K562 (cell line): ENCODE measurements at regions not wholly inside any gene's neighbourhood (a gene's known extent, or its start where the extent isn't known, plus 50 kb on each side); places are given as distances from the start of the nearest gene placed in this dataset.

Source experiments
- ATAC-seq: fragments of 200-7000 bp; cut with Tn5 transposase; 3 replicates; pipeline ENCODE4 v1.9.1; 2020; ENCODE audit warnings: moderate library complexity
- BruUV-seq: library from RNA; stranded (reverse); fragments of 400-500 nt; replicated peaks from 2 replicates; lab custom pipeline; 2021; lab: Mats Ljungman, UMichigan
- CTCF ChIA-PET: fragments of 300-600 bp; formaldehyde crosslinking; extraction: SDS; loops from one replicate; lab custom pipeline; 2021; ENCODE audit warnings: low intra/inter-chr PET ratio; lab: Yijun Ruan, JAX
- POLR2A ChIA-PET: fragments of 300-600, 350-650 bp; sonication (Branson Sonifier 250); formaldehyde crosslinking; extraction: SDS; loops from one replicate; lab custom pipeline; 2021; ENCODE audit warnings: antibody characterized with exemption, inconsistent platforms; lab: Yijun Ruan, JAX
- DNase-seq, 4 experiments: peaks; one replicate each; pipeline versions ENCODE4 v3.0.0 to v3.0.0-alpha.2; 2011 to 2018; ENCODE audit warnings: low spot score in 3 of 4, mixed read lengths in 3 of 4; ENCODE audit errors: extremely low read depth in 1 of 4
- FAIRE-seq: peaks from 2 replicates; lab custom pipeline; 2011; peaks lifted over from hg19 to GRCh38; lab: Jason Lieb, UNC
- H2AFZ ChIP-seq: 2 replicates; pipeline ENCODE4 v1.6.0; 2011; ENCODE audit warnings: low read depth, low read length, control low read depth, inconsistent platforms
- H3K27ac ChIP-seq: fragments of 200-600 bp; 3 replicates; pipeline ENCODE4 v1.8.0; 2011; ENCODE audit warnings: low read depth, mild to moderate bottlenecking, control low read depth, inconsistent platforms, low read length, moderate library complexity, mixed read lengths; ENCODE audit errors: extremely low read depth
- H3K27me3 ChIP-seq, 2 experiments: fragments of 300-600 bp in 1 of 2; 2 replicates in 1 of 2; 3 replicates in 1 of 2; pipeline versions ENCODE4 v1.6.0 to v1.8.0; 2011; ENCODE audit warnings: inconsistent platforms in 2 of 2, low read length in 2 of 2, mild to moderate bottlenecking in 1 of 2, mixed read lengths in 1 of 2, moderate library complexity in 1 of 2; ENCODE audit not compliant: control insufficient read depth in 2 of 2, insufficient read depth in 2 of 2
- H3K36me3 ChIP-seq: fragments of 300-600 bp; 3 replicates; pipeline ENCODE4 v1.8.0; 2011; ENCODE audit warnings: mild to moderate bottlenecking, low read length, inconsistent platforms; ENCODE audit not compliant: control insufficient read depth, insufficient read depth
- H3K4me1 ChIP-seq, 2 experiments: fragments of 200-600 bp in 1 of 2; replicated peaks in 1 of 2; 2 replicates in 1 of 2; 3 replicates in 1 of 2; pipeline versions ENCODE4 v1.5.1 to v1.8.0; 2011; ENCODE audit warnings: inconsistent platforms in 2 of 2, low read length in 2 of 2, mild to moderate bottlenecking in 1 of 2, mixed read lengths in 1 of 2, moderate library complexity in 1 of 2; ENCODE audit not compliant: control insufficient read depth in 2 of 2, insufficient read depth in 2 of 2
- H3K4me2 ChIP-seq: 2 replicates; pipeline ENCODE4 v1.6.1; 2011; ENCODE audit warnings: low read length, control low read depth, inconsistent platforms, mixed read lengths; ENCODE audit not compliant: insufficient read depth
- H3K4me3 ChIP-seq: fragments of 200-600 bp; sonication (generic), shearing (Covaris generic); 2 replicates; pipeline ENCODE4 v1.5.1; 2016; ENCODE audit warnings: control low read depth, inconsistent platforms
- H3K79me2 ChIP-seq: fragments of 200-600 bp; 3 replicates; pipeline ENCODE4 v1.8.0; 2011; ENCODE audit warnings: low read length, inconsistent platforms; ENCODE audit not compliant: control insufficient read depth, insufficient read depth
- H3K9ac ChIP-seq, 2 experiments: 2 replicates each; pipeline versions ENCODE4 v1.6.0 to v1.6.1; 2011; ENCODE audit warnings: low read depth in 2 of 2, low read length in 2 of 2, control low read depth in 1 of 2, inconsistent platforms in 1 of 2, mild to moderate bottlenecking in 1 of 2, mixed read lengths in 1 of 2; ENCODE audit not compliant: insufficient read depth in 1 of 2
- H3K9me1 ChIP-seq: one replicate; pipeline ENCODE4 v1.6.0; 2011; ENCODE audit warnings: inconsistent platforms, mild to moderate bottlenecking, low read length, moderate library complexity; ENCODE audit not compliant: control insufficient read depth, insufficient read depth
- H3K9me3 ChIP-seq: replicated peaks from 2 replicates; pipeline ENCODE4 v1.5.1; 2011; ENCODE audit warnings: low read depth, low read length, inconsistent platforms; ENCODE audit not compliant: control insufficient read depth, insufficient read depth
- H4K20me1 ChIP-seq: replicated peaks from 2 replicates; pipeline ENCODE4 v1.6.1; 2011; ENCODE audit warnings: low read length, inconsistent platforms, mixed read lengths; ENCODE audit not compliant: control insufficient read depth, insufficient read depth
- CBX5 ChIP-seq: IDR thresholded peaks from 2 replicates; pipeline ENCODE4 v1.6.1; 2014; ENCODE audit warnings: low read depth, borderline replicate concordance
- KDM2B ChIP-seq: fragments of 250-450 bp; sonication (Bioruptor Pico); IDR thresholded peaks from 2 replicates; pipeline ENCODE4 v1.8.0; 2021; ENCODE audit warnings: mild to moderate bottlenecking, moderate library complexity
- MAZ ChIP-seq, 2 experiments: fragments of 450-650 bp in 1 of 2; sonication (generic) in 1 of 2; formaldehyde crosslinking; IDR thresholded peaks in 1 of 2; conservative IDR thresholded peaks in 1 of 2; 2 replicates each; pipeline versions ENCODE4 v1.4.0 to v1.5.0; 2020; ENCODE audit warnings: mild to moderate bottlenecking in 1 of 2, missing genetic modification reagents in 1 of 2
- PPARD ChIP-seq: fragments of 250-450 bp; sonication (Bioruptor Pico); IDR thresholded peaks from 2 replicates; pipeline ENCODE4 v1.8.0; 2022; ENCODE audit warnings: inconsistent platforms, mild to moderate bottlenecking, moderate library complexity
- SRSF7 ChIP-seq: fragments of 200-400 bp; formaldehyde crosslinking; optimal IDR thresholded peaks from 2 replicates; pipeline ENCODE3; 2017; ENCODE audit warnings: mild to moderate bottlenecking, low read depth, low read length
- ZNF146 ChIP-seq: IDR thresholded peaks from one replicate; pipeline ENCODE4 v1.6.1; 2018; ENCODE audit warnings: missing compliant biosample characterization; ENCODE audit not compliant: unreplicated experiment
- ZNF197 ChIP-seq: fragments of 200-800 bp; sonication (Bioruptor generic); IDR thresholded peaks from 2 replicates; pipeline ENCODE4 v1.6.1; 2016; ENCODE audit warnings: low read depth, missing genetic modification characterization, missing compliant biosample characterization
- WGBS: fragments of 100-300 bp; shearing (Covaris generic); methylation state at CpG from one replicate; pipeline ENCODE4 v1.1.6; 2016; ENCODE audit warnings: low coverage, mixed read lengths; ENCODE audit not compliant: insufficient coverage; ENCODE audit errors: missing lambda C conversion rate; 5-methylcytosine and 5-hydroxymethylcytosine counted together
- in situ Hi-C: fragments of 300-500 bp; cut with MboI; formaldehyde crosslinking; loops from 4 replicates; pipeline ENCODE4 v1.15.0; 2018; ENCODE audit warnings: inconsistent platforms, mixed read lengths
- intact Hi-C: fragments of 100-400 bp; cut with micrococcal nuclease; formaldehyde crosslinking; loops from 2 replicates; pipeline ENCODE4 v1.14.2; 2022
- TF ChIP-seq, protein P1 (sequence below), 2 experiments: fragments of 450-650 bp in 1 of 2; sonication (generic) in 1 of 2; formaldehyde crosslinking in 1 of 2; IDR thresholded peaks in 1 of 2; conservative IDR thresholded peaks in 1 of 2; 2 replicates each; pipeline versions ENCODE4 v1.6.1 to v1.8.1; 2016 to 2023; ENCODE audit warnings: mild to moderate bottlenecking in 2 of 2, moderate library complexity in 2 of 2, inconsistent platforms in 1 of 2, missing genetic modification reagents in 1 of 2
- TF ChIP-seq, protein P2 (sequence below): fragments of 250-450 bp; sonication (Bioruptor Pico); IDR thresholded peaks from 2 replicates; pipeline ENCODE4 v1.8.0; 2022; ENCODE audit warnings: inconsistent platforms, mild to moderate bottlenecking, moderate library complexity, borderline replicate concordance
- TF ChIP-seq, protein P3 (sequence below): fragments of 250-450 bp; sonication (Bioruptor Pico); IDR thresholded peaks from 2 replicates; pipeline ENCODE4 v1.8.0; 2022; ENCODE audit warnings: moderate library complexity, mild to moderate bottlenecking, inconsistent platforms

DNA sequence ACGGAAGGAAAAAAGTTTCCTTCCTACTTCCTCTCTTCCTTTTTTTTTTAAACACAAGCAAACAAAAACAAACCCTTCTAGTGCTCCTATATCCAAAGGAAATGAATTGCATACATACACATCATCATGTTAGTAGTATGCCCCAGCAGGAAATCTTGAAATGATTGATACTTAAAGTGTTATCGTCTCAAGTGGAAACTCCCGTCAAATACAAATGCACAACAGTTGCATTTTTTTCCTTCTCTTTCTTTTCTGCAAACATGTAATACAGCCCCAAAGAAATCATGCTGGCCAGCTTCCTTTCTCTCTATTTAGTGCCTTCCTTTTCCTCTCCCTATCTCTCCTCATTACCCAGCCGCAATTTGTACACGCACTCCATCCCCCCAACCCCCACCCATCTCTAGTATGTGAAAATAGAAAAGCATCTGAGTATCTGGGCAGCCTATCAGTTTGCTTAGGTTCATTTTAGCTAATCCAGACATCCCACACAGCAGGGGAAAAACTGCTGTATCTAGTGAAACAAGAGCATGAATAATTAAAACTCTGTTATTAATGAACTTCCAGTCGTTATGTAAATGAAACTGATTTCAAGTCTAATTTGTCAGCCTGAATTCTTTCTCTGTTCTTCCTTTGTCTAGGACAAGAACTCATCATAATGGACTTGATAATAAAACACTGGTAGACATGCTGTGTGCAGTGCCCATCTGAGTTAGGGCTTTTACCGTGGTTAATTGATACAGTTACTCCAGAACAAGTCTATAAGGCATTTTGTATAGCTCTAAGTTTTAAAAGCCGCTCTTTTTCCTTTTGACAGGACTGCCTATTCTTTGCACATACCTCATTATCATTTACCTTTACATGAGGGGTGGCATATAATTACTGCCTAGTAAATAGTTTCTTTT is 336.5 kb upstream of the ADGRL2 start:
- H2AFZ ChIP-seq: no peak overlapping the region

More for the DNA sequence above, 336.5 kb upstream of the ADGRL2 start:
- DNase-seq: no peak
- ChIA-PET POLR2A (no interaction called here), CTCF (no interaction called here)
- no peak for FAIRE-seq
- no peak overlapping the region for H3K27ac ChIP-seq
- ATAC-seq: no peak
- H3K36me3 ChIP-seq: no peaks in the 10 kb centered on the region
- BruUV-seq: no TSS peak
- intact Hi-C loops: no loop called here
- in situ Hi-C loops: no loop called here
- TF ChIP-seq KDM2B (no peak), PPARD (CRISPR knock-in tag) (no peak), MAZ (CRISPR knock-in tag; conservative IDR thresholded peaks at IDR 0.05 in 1 of 2, IDR thresholded peaks at IDR 0.05 in 1 of 2) (no peak), ZNF146 (CRISPR knock-in tag) (no peak), SRSF7 (no peak), ZNF197 (CRISPR knock-in tag) (no peak), CBX5 (no peak)
- TF ChIP-seq, protein P1, sequence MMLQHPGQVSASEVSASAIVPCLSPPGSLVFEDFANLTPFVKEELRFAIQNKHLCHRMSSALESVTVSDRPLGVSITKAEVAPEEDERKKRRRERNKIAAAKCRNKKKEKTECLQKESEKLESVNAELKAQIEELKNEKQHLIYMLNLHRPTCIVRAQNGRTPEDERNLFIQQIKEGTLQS (IDR thresholded peaks at IDR 0.05): no peak
- TF ChIP-seq, protein P1 (CRISPR knock-in tag; conservative IDR thresholded peaks at IDR 0.05): no peak
- TF ChIP-seq, protein P2, sequence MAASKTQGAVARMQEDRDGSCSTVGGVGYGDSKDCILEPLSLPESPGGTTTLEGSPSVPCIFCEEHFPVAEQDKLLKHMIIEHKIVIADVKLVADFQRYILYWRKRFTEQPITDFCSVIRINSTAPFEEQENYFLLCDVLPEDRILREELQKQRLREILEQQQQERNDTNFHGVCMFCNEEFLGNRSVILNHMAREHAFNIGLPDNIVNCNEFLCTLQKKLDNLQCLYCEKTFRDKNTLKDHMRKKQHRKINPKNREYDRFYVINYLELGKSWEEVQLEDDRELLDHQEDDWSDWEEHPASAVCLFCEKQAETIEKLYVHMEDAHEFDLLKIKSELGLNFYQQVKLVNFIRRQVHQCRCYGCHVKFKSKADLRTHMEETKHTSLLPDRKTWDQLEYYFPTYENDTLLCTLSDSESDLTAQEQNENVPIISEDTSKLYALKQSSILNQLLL (CRISPR knock-in tag): no peak
- TF ChIP-seq, protein P3, sequence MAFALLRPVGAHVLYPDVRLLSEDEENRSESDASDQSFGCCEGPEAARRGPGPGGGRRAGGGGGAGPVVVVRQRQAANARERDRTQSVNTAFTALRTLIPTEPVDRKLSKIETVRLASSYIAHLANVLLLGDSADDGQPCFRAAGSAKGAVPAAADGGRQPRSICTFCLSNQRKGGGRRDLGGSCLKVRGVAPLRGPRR: no peak
- no peak overlapping the region for H3K4me2 ChIP-seq
- no peaks in the 10 kb centered on the region for H3K79me2 ChIP-seq
- no peaks in the 10 kb centered on the region for H3K9me3 ChIP-seq
- no peaks in the 10 kb centered on the region for H3K9me1 ChIP-seq
- H4K20me1 ChIP-seq: no peaks in the 10 kb centered on the region
- H3K4me3 ChIP-seq: no peak overlapping the region
- no peak overlapping the region for H3K9ac ChIP-seq
- no peaks in the 10 kb centered on the region for H3K27me3 ChIP-seq
- 0% methylated on average over 7 of the region's 8 CpGs for WGBS
- H3K4me1 ChIP-seq: no peaks in the 10 kb centered on the region
